ENCODE measurements at regions not wholly inside any gene's neighbourhood (a gene's known extent, or its start where the extent isn't known, plus 50 kb on each side); places are given as distances from the start of the nearest gene placed in this dataset.

DNA sequence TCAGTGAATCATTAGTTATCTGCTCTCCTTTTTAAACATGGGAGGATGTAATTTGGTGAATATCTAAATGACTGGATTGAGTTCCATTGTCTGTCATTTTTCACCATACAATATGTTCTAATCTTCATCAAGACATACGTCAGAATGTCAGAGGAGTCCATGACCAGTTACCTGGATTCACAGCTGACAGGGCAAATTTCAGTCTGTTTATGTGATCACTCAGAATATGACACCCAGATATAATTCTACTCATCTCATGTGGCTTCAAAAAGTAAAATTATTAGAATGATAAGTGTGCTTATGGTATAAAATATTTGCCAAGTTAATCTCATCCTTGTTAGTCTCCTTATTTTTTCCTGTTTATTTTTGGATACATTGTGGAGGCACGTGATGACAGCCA, 150.2 kb downstream of the CDC14C start:
- TF ChIP-seq EZH2 (IDR thresholded peaks at IDR 0.05) (no peak), EZH2phosphoT487 (IDR thresholded peaks at IDR 0.05) (no peak)
- TF ChIP-seq, protein P1, sequence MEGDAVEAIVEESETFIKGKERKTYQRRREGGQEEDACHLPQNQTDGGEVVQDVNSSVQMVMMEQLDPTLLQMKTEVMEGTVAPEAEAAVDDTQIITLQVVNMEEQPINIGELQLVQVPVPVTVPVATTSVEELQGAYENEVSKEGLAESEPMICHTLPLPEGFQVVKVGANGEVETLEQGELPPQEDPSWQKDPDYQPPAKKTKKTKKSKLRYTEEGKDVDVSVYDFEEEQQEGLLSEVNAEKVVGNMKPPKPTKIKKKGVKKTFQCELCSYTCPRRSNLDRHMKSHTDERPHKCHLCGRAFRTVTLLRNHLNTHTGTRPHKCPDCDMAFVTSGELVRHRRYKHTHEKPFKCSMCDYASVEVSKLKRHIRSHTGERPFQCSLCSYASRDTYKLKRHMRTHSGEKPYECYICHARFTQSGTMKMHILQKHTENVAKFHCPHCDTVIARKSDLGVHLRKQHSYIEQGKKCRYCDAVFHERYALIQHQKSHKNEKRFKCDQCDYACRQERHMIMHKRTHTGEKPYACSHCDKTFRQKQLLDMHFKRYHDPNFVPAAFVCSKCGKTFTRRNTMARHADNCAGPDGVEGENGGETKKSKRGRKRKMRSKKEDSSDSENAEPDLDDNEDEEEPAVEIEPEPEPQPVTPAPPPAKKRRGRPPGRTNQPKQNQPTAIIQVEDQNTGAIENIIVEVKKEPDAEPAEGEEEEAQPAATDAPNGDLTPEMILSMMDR (IDR thresholded peaks at IDR 0.05), result no peak
- peaks cover 2% of the 10 kb centered on the region for H3K9me3 Mint-ChIP-seq
- no peak overlapping the region for H3K27ac Mint-ChIP-seq
- Histone ChIP-seq H2AFZ (replicated peaks) (no peak overlapping the region), H3K9ac (no peak overlapping the region), H3K36me3 (no peaks in the 10 kb centered on the region), H3K4me3 (no peak overlapping the region), H3K4me1 (no peaks in the 10 kb centered on the region), H3K79me2 (ENCODE audit: low read depth) (no peaks in the 10 kb centered on the region), H3K27ac (no peak overlapping the region), H3F3A (ENCODE audit: low read depth) (no peaks in the 10 kb centered on the region), H4K20me1 (ENCODE audit: low read depth) (no peaks in the 10 kb centered on the region), H3K4me2 (no peak overlapping the region), H3K27me3 (no peaks in the 10 kb centered on the region), H3K9me3 (ENCODE audit: low read depth) (no peaks in the 10 kb centered on the region)
- no peak overlapping the region for H3K4me3 Mint-ChIP-seq
- DNase-seq (ENCODE audit: low spot score), result no peak
- no peaks in the 10 kb centered on the region for H3K27me3 Mint-ChIP-seq (ENCODE audit: insufficient read depth, low read depth)
- no peaks in the 10 kb centered on the region for H3K36me3 Mint-ChIP-seq
- H3K4me1 Mint-ChIP-seq, result no peaks in the 10 kb centered on the region

DNA sequence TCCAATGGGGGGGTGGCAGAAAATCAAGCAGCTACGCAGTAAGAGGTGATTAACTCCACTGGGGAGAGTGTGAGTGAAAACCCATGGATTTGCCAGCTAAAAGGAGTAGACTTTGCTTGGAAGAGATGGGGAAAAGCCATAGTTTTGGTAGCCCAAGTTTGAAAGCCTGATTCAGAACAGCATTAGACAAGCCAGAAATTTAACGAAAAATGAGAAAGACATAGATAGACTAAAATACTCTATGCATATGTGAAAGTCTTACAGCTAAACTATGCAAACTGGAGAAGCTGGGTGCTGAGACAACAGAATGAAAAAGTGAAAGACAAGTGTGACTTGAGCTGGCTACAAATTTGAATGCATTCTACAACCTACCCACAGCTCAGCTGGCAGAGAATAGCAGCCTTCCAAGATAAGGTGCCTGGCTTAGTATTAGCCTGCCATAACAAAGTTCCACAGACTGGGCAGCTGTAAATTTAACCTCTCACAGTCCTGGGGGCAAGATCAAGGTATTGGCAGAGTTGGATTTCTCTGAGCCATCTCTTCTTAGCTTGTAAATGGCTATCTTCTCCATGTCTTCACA, 156.6 kb downstream of the CDC14C start:
- H3K27ac ChIP-seq, result no peak overlapping the region
- no peak for DNase-seq (ENCODE audit: low spot score)
- peaks cover 4% of the 10 kb centered on the region for H3K9me3 Mint-ChIP-seq
- no peak overlapping the region for H3K4me3 ChIP-seq
- no peak overlapping the region for H3K27ac Mint-ChIP-seq
- TF ChIP-seq EZH2 (IDR thresholded peaks at IDR 0.05) (no peak), EZH2phosphoT487 (IDR thresholded peaks at IDR 0.05) (no peak)
- TF ChIP-seq, protein P1 (IDR thresholded peaks at IDR 0.05), result no peak
- H3K79me2 ChIP-seq (ENCODE audit: low read depth), result no peaks in the 10 kb centered on the region
- no peaks in the 10 kb centered on the region for H3K4me1 Mint-ChIP-seq
- no peak overlapping the region for H3K9ac ChIP-seq
- no peaks in the 10 kb centered on the region for H3K9me3 ChIP-seq (ENCODE audit: low read depth)
- H3K4me2 ChIP-seq, result no peak overlapping the region
- H3F3A ChIP-seq (ENCODE audit: low read depth), result no peaks in the 10 kb centered on the region
- no peaks in the 10 kb centered on the region for H3K36me3 ChIP-seq
- no peak overlapping the region for H2AFZ ChIP-seq (replicated peaks)
- no peaks in the 10 kb centered on the region for H3K27me3 Mint-ChIP-seq (ENCODE audit: insufficient read depth, low read depth)
- no peaks in the 10 kb centered on the region for H4K20me1 ChIP-seq (ENCODE audit: low read depth)
- no peak overlapping the region for H3K4me3 Mint-ChIP-seq
- no peaks in the 10 kb centered on the region for H3K4me1 ChIP-seq
- H3K27me3 ChIP-seq, result no peaks in the 10 kb centered on the region
- no peaks in the 10 kb centered on the region for H3K36me3 Mint-ChIP-seq

DNA sequence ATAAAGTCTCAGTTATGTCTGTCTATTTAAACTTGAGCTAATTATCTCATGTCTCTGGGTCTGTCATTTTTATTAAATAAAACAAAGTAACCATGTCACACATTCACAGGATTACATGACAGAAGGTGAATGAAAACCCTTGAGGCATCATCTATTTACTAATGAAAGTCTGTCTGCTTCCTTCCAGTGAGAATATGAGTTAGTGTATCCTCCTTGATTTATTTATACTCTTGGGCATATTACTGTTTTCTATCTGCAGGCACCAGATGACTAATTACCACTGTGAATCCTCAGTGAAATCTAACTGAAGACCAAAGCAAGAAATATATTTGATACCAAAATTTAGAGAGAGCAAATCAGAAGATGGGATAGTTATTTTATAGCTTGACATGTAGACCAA, 163.7 kb downstream of the CDC14C start:
- no peaks in the 10 kb centered on the region for H3K36me3 ChIP-seq
- Mint-ChIP-seq H3K4me1 (peaks cover 9% of the 10 kb centered on the region), H3K9me3 (peaks cover 2% of the 10 kb centered on the region), H3K27me3 (ENCODE audit: insufficient read depth, low read depth) (no peaks in the 10 kb centered on the region), H3K27ac (no peak overlapping the region), H3K4me3 (no peak overlapping the region), H3K36me3 (no peaks in the 10 kb centered on the region)
- no peak for DNase-seq (ENCODE audit: low spot score)
- H3K79me2 ChIP-seq (ENCODE audit: low read depth), result no peaks in the 10 kb centered on the region
- no peak overlapping the region for H2AFZ ChIP-seq (replicated peaks)
- no peaks in the 10 kb centered on the region for H3F3A ChIP-seq (ENCODE audit: low read depth)
- H3K4me1 ChIP-seq, result peaks cover 14% of the 10 kb centered on the region
- no peak overlapping the region for H3K27ac ChIP-seq
- no peaks in the 10 kb centered on the region for H4K20me1 ChIP-seq (ENCODE audit: low read depth)
- no peak overlapping the region for H3K9ac ChIP-seq
- TF ChIP-seq, protein P1 (IDR thresholded peaks at IDR 0.05), result no peak
- no peak for TF ChIP-seq EZH2 (IDR thresholded peaks at IDR 0.05)
- no peaks in the 10 kb centered on the region for H3K27me3 ChIP-seq
- H3K4me3 ChIP-seq, result no peak overlapping the region
- no peaks in the 10 kb centered on the region for H3K9me3 ChIP-seq (ENCODE audit: low read depth)
- no peak overlapping the region for H3K4me2 ChIP-seq
